ENCODE measurements at regions not wholly inside any gene's neighbourhood (a gene's known extent, or its start where the extent isn't known, plus 50 kb on each side); places are given as distances from the start of the nearest gene placed in this dataset.

DNA sequence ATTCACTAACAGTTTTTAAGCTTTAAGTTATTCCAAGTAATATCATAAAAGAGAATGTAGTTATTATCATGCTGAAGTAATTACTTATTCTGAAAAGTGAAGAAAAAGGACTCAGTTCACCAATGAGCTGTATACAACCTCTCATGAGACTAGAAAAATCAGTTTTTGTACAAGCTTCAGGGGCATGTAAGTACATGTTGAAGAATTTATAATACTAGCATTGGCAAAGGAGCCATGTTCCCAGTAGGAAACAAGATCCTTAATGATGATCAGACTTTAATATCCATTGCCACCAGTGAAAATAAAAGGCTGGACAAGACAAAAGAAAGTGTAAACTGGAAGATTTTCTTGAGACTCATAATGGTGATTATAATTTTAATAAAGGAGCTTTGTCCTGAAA, 532.8 kb downstream of the PLOD2 start:
- H3K9me3 ChIP-seq (ENCODE audit: insufficient read depth, low read depth, low read length), result no peaks in the 10 kb centered on the region
- DNase-seq (ENCODE audit: low read depth) (no peak), FAIRE-seq (no peak)
- Mint-ChIP-seq H3K27ac (ENCODE audit: unreplicated experiment) (no peak overlapping the region), H3K9me3 (ENCODE audit: unreplicated experiment) (peaks cover 13% of the 10 kb centered on the region), H3K4me1 (ENCODE audit: low read depth, unreplicated experiment) (no peaks in the 10 kb centered on the region), H3K4me3 (ENCODE audit: unreplicated experiment) (no peak overlapping the region), H3K27me3 (ENCODE audit: low read depth, unreplicated experiment) (no peaks in the 10 kb centered on the region), H3K36me3 (ENCODE audit: low read depth, unreplicated experiment) (no peaks in the 10 kb centered on the region)
- H4K20me1 ChIP-seq (ENCODE audit: insufficient read depth, low read length), result no peaks in the 10 kb centered on the region
- no peaks in the 10 kb centered on the region for H3K27me3 ChIP-seq (ENCODE audit: insufficient read depth, low read length)
- no peaks in the 10 kb centered on the region for H3K79me2 ChIP-seq (ENCODE audit: insufficient read depth, low read length)
- no peak for TF ChIP-seq EZH2 (IDR thresholded peaks at IDR 0.05; ENCODE audit: insufficient read depth, low read length)
- TF ChIP-seq, protein P1, sequence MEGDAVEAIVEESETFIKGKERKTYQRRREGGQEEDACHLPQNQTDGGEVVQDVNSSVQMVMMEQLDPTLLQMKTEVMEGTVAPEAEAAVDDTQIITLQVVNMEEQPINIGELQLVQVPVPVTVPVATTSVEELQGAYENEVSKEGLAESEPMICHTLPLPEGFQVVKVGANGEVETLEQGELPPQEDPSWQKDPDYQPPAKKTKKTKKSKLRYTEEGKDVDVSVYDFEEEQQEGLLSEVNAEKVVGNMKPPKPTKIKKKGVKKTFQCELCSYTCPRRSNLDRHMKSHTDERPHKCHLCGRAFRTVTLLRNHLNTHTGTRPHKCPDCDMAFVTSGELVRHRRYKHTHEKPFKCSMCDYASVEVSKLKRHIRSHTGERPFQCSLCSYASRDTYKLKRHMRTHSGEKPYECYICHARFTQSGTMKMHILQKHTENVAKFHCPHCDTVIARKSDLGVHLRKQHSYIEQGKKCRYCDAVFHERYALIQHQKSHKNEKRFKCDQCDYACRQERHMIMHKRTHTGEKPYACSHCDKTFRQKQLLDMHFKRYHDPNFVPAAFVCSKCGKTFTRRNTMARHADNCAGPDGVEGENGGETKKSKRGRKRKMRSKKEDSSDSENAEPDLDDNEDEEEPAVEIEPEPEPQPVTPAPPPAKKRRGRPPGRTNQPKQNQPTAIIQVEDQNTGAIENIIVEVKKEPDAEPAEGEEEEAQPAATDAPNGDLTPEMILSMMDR (IDR thresholded peaks at IDR 0.05; ENCODE audit: insufficient read depth, low read depth, low read length), result no peak
- H2AFZ ChIP-seq (ENCODE audit: low read depth, low read length), result no peak overlapping the region
- H3K4me2 ChIP-seq (ENCODE audit: low read length), result no peak overlapping the region
- no peaks in the 10 kb centered on the region for H3K4me1 ChIP-seq (ENCODE audit: insufficient read depth, low read length)
- H3K4me3 ChIP-seq (ENCODE audit: insufficient read depth, low read depth, low read length), result no peak overlapping the region
- H3K9ac ChIP-seq (ENCODE audit: low read length), result no peak overlapping the region
- no peaks in the 10 kb centered on the region for H3K36me3 ChIP-seq (ENCODE audit: insufficient read depth, low read length)
- no peak overlapping the region for H3K27ac ChIP-seq (ENCODE audit: low read depth, low read length)

DNA sequence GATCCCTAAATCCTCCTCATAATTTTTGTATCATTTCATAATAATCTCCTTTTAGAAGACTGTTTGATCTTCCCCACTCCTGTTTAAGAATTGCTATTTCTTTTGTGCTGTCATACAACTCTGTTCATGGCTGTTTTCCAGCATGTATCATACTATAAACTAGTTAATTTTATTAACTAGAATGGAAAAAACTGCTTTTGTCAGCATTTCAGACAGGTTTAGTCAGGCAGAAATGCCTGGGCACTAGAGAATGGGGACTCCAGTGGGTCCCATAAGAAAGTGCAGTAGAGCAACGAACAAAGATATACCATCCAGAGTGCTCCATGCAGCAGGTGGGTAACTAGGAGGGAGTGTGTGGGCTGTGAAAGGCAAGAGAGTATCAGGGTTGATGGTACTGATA, 523.9 kb downstream of the PLOD2 start:
- TF ChIP-seq EZH2 (IDR thresholded peaks at IDR 0.05; ENCODE audit: insufficient read depth, low read length), result no peak
- TF ChIP-seq, protein P1 (IDR thresholded peaks at IDR 0.05; ENCODE audit: insufficient read depth, low read depth, low read length), result no peak
- Mint-ChIP-seq H3K4me3 (ENCODE audit: unreplicated experiment) (no peak overlapping the region), H3K4me1 (ENCODE audit: low read depth, unreplicated experiment) (no peaks in the 10 kb centered on the region), H3K9me3 (ENCODE audit: unreplicated experiment) (peaks cover 9% of the 10 kb centered on the region), H3K27ac (ENCODE audit: unreplicated experiment) (no peak overlapping the region), H3K27me3 (ENCODE audit: low read depth, unreplicated experiment) (no peaks in the 10 kb centered on the region), H3K36me3 (ENCODE audit: low read depth, unreplicated experiment) (no peaks in the 10 kb centered on the region)
- Histone ChIP-seq H3K4me2 (ENCODE audit: low read length) (no peak overlapping the region), H3K9me3 (ENCODE audit: insufficient read depth, low read depth, low read length) (no peaks in the 10 kb centered on the region), H3K4me3 (ENCODE audit: insufficient read depth, low read depth, low read length) (no peak overlapping the region), H3K9ac (ENCODE audit: low read length) (no peak overlapping the region), H3K79me2 (ENCODE audit: insufficient read depth, low read length) (no peaks in the 10 kb centered on the region), H3K27ac (ENCODE audit: low read depth, low read length) (no peak overlapping the region), H3K36me3 (ENCODE audit: insufficient read depth, low read length) (no peaks in the 10 kb centered on the region), H3K4me1 (ENCODE audit: insufficient read depth, low read length) (no peaks in the 10 kb centered on the region), H3K27me3 (ENCODE audit: insufficient read depth, low read length) (no peaks in the 10 kb centered on the region), H2AFZ (ENCODE audit: low read depth, low read length) (no peak overlapping the region), H4K20me1 (ENCODE audit: insufficient read depth, low read length) (no peaks in the 10 kb centered on the region)
- FAIRE-seq (no peak), DNase-seq (ENCODE audit: low read depth) (no peak)

DNA sequence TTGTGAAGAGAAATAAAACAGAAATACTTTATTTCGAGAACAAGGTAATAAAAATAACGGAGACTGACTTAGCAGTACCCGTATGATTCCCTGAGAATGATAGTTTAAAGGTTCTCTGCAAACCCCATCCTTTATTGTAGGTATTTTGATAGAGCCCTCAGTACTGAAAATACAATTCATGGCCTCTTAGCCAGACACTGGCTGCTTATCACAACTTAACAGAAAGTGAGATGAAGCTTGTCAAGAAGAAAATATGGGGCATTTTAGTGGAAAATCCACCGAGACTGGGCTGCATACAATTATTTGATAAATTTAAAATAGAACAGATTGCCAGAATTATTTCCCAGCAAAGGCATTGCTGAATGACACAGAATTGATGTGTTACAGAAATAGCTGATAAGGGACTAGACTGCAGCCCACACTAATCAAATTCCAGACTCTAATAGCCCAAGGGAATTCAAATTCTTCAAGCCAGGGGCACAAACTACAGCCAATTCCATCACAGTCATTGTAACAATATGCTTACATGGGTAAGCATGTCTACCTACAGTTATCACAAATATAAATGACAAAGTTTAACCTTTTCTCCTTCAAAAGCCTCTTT, 521.9 kb downstream of the PLOD2 start:
- no peaks in the 10 kb centered on the region for H3K27me3 ChIP-seq (ENCODE audit: insufficient read depth, low read length)
- no peak for FAIRE-seq

More for the DNA sequence above, 521.9 kb downstream of the PLOD2 start:
- Histone ChIP-seq H3K36me3 (ENCODE audit: insufficient read depth, low read length) (no peaks in the 10 kb centered on the region), H3K79me2 (ENCODE audit: insufficient read depth, low read length) (no peaks in the 10 kb centered on the region), H3K27ac (ENCODE audit: low read depth, low read length) (no peak overlapping the region), H3K4me3 (ENCODE audit: insufficient read depth, low read depth, low read length) (no peak overlapping the region), H3K4me2 (ENCODE audit: low read length) (no peak overlapping the region), H3K4me1 (ENCODE audit: insufficient read depth, low read length) (no peaks in the 10 kb centered on the region), H3K9ac (ENCODE audit: low read length) (no peak overlapping the region), H2AFZ (ENCODE audit: low read depth, low read length) (no peak overlapping the region), H4K20me1 (ENCODE audit: insufficient read depth, low read length) (no peaks in the 10 kb centered on the region), H3K9me3 (ENCODE audit: insufficient read depth, low read depth, low read length) (no peaks in the 10 kb centered on the region)
- H3K9me3 Mint-ChIP-seq (ENCODE audit: unreplicated experiment), result no peaks in the 10 kb centered on the region
- TF ChIP-seq, protein P1 (IDR thresholded peaks at IDR 0.05; ENCODE audit: insufficient read depth, low read depth, low read length), result no peak
- no peak for TF ChIP-seq EZH2 (IDR thresholded peaks at IDR 0.05; ENCODE audit: insufficient read depth, low read length)
- no peak overlapping the region for H3K27ac Mint-ChIP-seq (ENCODE audit: unreplicated experiment)
- H3K36me3 Mint-ChIP-seq (ENCODE audit: low read depth, unreplicated experiment), result no peaks in the 10 kb centered on the region
- H3K4me1 Mint-ChIP-seq (ENCODE audit: low read depth, unreplicated experiment), result no peaks in the 10 kb centered on the region
- no peak overlapping the region for H3K4me3 Mint-ChIP-seq (ENCODE audit: unreplicated experiment)
- no peaks in the 10 kb centered on the region for H3K27me3 Mint-ChIP-seq (ENCODE audit: low read depth, unreplicated experiment)
- peak; percentile 4 for DNase-seq (ENCODE audit: low read depth)

All from astrocyte (in vitro differentiated cells and primary cell).